HCEC 1CT (cell line): ENCODE measurements at regions not wholly inside any gene's neighbourhood (a gene's known extent, or its start where the extent isn't known, plus 50 kb on each side); places are given as distances from the start of the nearest gene placed in this dataset.
"Not testable (repeated sequence)": the region's sequence is repeated elsewhere in the genome, so short reads cannot be mapped to it uniquely, and the experiment has no call there.

ENCODE experiments used
- DNase-seq: peaks from one replicate; pipeline ENCODE4 v3.0.0-alpha.2; 2017

GRCh38 chr5:58294598-58295305 is 165.1 kb downstream of the PLK2 start:
- DNase-seq = peak; percentile 39

- DNase-seq = not testable (repeated sequence)
Observed at GRCh38 chr5:58288275-58288674, 171.6 kb downstream of the PLK2 start.

GRCh38 chr5:58286741-58287140 is 173.1 kb downstream of the PLK2 start:
- DNase-seq = no peak

DNA sequence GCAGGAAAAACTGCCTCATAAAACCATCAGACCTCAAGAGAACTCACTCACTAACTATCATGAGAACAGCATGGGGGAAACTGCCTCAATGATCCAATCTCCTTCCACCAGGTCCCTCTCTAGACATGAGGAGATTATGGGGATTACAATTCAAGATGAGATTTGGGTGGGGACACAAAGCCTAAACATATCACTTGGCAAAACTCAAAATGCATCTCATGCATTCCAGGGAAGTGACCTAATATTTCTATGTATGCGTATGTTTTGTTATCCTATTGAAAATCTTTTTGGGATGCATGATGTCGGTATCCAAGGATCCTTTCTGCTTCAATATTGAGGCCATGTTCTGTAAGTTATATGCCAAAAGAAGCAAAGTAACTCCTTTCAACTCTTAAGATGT is 174.0 kb downstream of the PLK2 start:
- DNase-seq = no peak

GRCh38 chr5:58284886-58285285 is 175.0 kb downstream of the PLK2 start:
- DNase-seq = no peak

DNA sequence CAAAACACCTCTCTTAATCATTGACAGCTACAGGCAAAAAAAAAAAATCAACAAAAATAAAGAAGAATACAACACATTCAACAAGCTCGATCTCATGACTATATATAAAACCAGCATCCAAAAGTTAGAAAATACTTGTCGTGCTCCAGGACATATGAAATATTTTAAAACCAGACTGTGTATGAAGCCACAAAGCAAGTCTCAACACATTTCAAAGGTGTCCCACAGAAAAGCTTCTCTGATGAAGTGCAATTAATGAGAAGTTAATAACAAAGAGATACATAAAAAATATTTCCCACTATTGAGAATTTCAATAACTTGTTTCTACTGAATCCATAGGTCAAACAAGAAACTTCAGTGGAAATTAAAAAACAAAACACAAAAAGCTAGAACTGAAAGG is 178.7 kb downstream of the PLK2 start:
- DNase-seq = no peak

DNA sequence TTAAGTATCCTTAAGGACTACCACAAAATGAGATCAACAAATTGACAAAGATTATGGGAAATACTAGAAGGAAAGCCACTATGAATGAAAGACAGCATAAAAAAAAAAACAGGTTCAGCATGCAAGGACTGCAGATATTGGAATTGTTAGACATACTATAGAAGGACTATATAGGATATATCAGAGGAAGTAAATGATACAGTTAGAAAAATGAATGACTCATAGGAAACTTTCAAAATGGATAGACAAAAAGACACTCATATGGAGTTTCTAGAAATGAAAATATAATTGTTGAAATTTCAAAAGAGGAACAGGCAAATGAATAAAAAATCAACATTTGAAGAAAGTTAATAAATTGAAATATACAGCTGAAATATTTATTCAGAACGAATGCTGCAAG is 180.6 kb downstream of the PLK2 start:
- DNase-seq = no peak

- no peak for DNase-seq
Observed at GRCh38 chr5:58276431-58276830, 183.5 kb downstream of the PLK2 start.

DNA sequence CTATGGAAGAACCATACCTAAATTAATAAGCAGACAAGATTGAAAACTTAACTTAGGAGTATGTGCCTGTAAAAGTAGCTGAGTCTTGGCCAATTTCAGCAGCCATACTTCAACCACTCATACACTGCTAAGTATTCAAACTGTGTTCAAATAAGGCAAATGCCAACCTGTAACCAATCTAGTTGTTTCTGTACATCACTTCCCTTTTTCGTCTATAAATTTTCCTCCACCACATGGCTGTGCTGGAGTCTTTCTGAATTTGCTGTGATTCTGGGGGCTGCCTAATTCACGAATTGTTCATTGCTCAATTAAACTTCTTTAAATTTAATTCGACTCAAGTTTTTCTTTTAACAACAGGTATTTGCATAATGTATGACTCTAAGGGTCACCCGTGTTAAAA is 184.4 kb downstream of the PLK2 start:
- no peak for DNase-seq

DNA sequence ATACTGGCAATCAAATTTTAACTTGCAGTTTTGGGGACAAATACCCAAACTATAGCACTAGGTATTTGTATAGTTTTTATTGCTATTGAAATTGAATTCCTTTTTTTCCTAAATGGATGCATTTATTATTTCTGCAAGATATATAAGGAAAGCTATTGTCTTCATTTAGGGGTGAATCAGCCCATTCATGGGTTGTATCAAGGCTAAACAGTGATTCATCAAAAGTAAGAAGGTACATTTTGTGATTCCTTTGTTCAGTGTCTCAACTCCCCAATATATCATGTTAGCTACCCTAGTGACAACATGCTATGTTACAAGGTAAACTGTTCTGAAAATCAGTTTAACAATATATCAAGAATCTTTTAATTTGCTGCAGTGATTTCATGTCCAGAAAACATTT is 185.7 kb downstream of the PLK2 start:
- DNase-seq = no peak

GRCh38 chr5:58273711-58274110 is 186.2 kb downstream of the PLK2 start:
- no peak for DNase-seq

DNA sequence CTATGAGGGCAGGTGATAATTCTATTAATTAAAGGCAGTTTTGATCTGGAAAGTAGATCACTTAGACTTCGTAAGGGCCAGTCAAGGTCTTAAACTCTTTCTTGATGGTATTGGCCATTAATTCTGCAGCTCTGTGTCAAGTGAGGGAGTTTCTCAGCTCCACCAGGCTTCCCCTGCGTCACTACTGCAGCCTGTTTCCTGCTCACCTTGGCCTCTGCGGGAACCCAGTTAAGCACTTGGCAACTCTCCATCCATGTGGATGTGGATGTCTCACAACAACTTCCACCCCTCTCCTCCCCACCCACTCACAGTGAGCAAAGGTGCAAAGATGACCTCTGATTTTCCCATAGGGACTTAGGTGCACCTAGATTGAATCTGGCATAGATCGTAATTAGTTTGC is 191.6 kb downstream of the PLK2 start:
- DNase-seq = no peak

DNA sequence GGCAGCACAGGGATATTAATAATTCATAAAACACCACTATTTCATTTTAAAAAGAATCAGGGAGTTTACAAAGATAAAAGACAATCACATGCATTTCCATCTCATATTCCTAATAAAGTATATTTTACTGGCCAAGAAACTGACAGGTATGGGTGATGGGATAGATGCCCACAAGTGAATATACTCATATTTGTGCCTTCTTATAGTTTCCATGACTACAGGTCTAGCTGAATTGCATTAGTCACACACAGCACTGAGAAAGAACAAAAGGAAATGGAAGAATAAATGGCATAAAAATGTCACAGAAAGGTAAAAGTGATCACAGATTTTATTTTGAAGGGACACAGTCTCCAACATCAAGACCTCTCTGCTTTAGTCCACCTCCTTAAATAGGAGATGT is 193.5 kb downstream of the PLK2 start:
- no peak for DNase-seq

GRCh38 chr5:58265246-58265930 is 194.5 kb downstream of the PLK2 start:
- no peak for DNase-seq

DNA sequence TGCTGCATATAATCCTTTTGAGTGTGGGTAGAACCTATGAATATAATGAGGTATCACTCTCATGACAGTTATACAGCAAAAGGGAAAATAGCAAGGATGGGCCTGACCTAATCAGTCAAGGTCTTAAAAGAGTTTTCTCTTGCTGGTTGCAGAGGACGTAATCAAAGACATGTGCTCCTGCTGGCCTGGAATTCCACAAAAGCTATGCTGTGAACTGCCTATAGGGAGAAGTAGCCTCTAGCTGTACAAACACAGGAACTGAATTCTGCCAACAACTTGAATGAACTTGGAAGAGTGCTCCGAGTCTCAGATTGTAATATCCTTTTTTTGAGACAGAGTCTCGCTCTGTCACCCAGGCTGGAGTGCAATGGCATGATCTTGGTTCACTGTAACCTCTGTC is 195.6 kb downstream of the PLK2 start:
- DNase-seq = no peak

DNA sequence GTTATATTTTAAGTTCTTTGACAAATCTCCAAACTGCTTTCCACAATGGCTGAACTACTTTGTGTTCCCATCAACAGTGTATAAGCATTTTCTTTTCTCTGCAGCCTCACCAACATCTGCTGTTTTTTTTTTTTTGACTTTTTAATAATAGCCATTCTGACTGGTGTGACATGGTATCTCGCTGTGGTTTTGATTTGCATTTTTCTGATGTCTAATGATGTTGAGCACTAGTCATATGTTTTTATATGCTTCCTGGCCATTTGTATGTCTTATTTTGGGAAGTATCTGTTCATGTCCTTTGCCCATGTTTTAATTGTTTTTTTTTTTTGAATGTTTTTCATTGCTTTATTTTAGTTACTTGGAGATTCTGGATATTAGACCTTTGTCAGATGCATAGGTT is 196.6 kb downstream of the PLK2 start:
- no peak for DNase-seq

DNA sequence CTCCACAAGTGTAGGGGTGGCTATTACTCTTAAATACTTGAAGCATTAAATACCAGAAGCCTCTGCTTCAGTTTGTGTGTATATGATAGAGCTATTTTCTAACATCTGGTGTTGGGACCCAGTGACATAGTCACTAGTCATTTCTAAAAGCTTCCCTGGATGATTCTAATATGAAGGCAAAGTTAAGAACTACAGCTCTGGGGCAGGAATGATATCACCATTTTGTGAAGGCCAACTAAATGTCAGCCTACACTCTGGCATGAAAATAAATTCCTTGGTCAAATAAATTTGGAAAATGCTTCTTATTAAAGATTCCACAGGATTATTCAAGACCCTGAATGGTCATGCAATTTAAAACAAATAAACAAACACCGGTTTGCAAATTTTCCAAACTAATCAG is 197.7 kb downstream of the PLK2 start:
- DNase-seq = peak; percentile 34

- peak; percentile 55 for DNase-seq
Observed at GRCh38 chr5:58261605-58262004, 198.3 kb downstream of the PLK2 start.

DNA sequence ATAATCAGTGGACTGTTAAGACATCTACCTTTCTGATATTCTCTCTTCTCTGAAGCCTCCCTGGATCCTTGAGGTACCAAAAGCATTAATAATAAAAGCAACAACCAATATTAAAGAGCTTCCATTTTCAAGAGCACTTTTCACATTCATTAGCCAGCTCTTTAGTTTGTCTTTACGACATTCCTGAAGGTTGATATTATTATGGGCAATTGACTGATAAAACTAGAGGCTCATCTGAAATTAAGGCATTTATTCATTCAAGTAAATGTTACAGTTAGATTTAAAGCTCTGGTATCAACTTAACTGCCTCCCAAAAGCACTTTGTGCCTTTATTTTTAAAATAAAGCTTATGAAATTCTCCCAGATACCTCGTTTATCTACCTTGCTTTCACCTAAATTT is 199.6 kb downstream of the PLK2 start:
- DNase-seq = no peak

GRCh38 chr5:58259685-58260152 is 200.2 kb downstream of the PLK2 start:
- peak; percentile 82 for DNase-seq

GRCh38 chr5:58258984-58259684 is 200.8 kb downstream of the PLK2 start:
- DNase-seq = no peak

GRCh38 chr5:58255970-58256369 is 203.9 kb downstream of the PLK2 start:
- DNase-seq = peak; percentile 3

- DNase-seq = no peak
Observed at GRCh38 chr5:58255386-58255785, 204.5 kb downstream of the PLK2 start.

DNA sequence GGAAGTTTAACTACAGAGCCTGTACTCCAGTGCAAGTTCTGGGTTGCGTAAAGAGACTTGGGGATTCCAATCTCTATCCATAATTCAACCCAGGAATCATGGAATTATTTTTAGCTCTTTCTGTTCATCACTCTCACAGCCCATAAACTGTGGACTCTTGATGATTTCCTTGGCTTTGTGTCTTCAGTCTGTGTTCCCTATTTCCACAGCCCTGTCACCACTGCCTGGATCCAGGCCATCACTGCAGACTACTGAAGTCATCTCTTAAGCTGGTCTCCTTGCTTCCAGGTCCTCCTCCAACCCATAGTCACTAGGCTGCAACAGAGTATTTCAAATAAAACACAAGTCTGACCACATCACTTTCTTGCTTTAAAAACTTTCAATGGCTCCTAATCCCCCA is 211.7 kb downstream of the PLK2 start:
- no peak for DNase-seq
